ENCODE measurements at regions not wholly inside any gene's neighbourhood (a gene's known extent, or its start where the extent isn't known, plus 50 kb on each side); places are given as distances from the start of the nearest gene placed in this dataset.

- DNase-seq (ENCODE audit: low spot score) (no peak), FAIRE-seq (no peak)
Measured at GRCh38 chr6:42512579-42512978, 51.2 kb upstream of the UBR2 start.

- FAIRE-seq (no peak), DNase-seq (ENCODE audit: low spot score) (no peak)
Measured at GRCh38 chr6:42511803-42512422, 51.9 kb upstream of the UBR2 start.

- FAIRE-seq (no peak), DNase-seq (ENCODE audit: low spot score) (no peak)
Measured at GRCh38 chr6:42510795-42511194, 53.0 kb upstream of the UBR2 start.

- no peak for FAIRE-seq
- DNase-seq (ENCODE audit: low spot score): no peak
Measured at GRCh38 chr6:42509765-42510164, 54.1 kb upstream of the UBR2 start.

- FAIRE-seq (no peak), DNase-seq (ENCODE audit: low spot score) (no peak)
Measured at GRCh38 chr6:42509256-42509655, 54.6 kb upstream of the UBR2 start.

GRCh38 chr6:42507901-42508300 is 55.9 kb upstream of the UBR2 start:
- DNase-seq (ENCODE audit: low spot score) (no peak), FAIRE-seq (no peak)

- DNase-seq (ENCODE audit: low spot score): no peak
Measured at GRCh38 chr6:42507195-42507594, 55.5 kb upstream of the TRERF1 start.

GRCh38 chr6:42506070-42506469 is 54.3 kb upstream of the TRERF1 start:
- FAIRE-seq: no peak
- DNase-seq (ENCODE audit: low spot score): no peak

More at GRCh38 chr6:42507195-42507594, 55.5 kb upstream of the TRERF1 start:
- no peak for FAIRE-seq

GRCh38 chr6:42505385-42505718 is 53.6 kb upstream of the TRERF1 start:
- no peak for FAIRE-seq
- peak; percentile 16 for DNase-seq (ENCODE audit: low spot score)

GRCh38 chr6:42503894-42504293 is 52.2 kb upstream of the TRERF1 start:
- DNase-seq (ENCODE audit: low spot score) (no peak), FAIRE-seq (no peak)

GRCh38 chr6:42502990-42503389 is 51.3 kb upstream of the TRERF1 start:
- DNase-seq (ENCODE audit: low spot score) (no peak), FAIRE-seq (no peak)

GRCh38 chr6:42502127-42502526 is 50.4 kb upstream of the TRERF1 start:
- DNase-seq (ENCODE audit: low spot score) (no peak), FAIRE-seq (no peak)

All from urothelium cell line (cell line).